WTC11 (cell line): ENCODE measurements at regions not wholly inside any gene's neighbourhood (a gene's known extent, or its start where the extent isn't known, plus 50 kb on each side); places are given as distances from the start of the nearest gene placed in this dataset.

Experiments
- ATAC-seq: fragments of 200-7000 bp; cut with Tn5 transposase; 2 replicates; pipeline ENCODE4 v1.10.0; 2021; ENCODE audit warnings: mild to moderate bottlenecking, moderate library complexity
- CTCF ChIA-PET: fragments of 300-600 bp; sonication (Branson Sonifier 250); formaldehyde crosslinking; loops from one replicate; lab custom pipeline; 2021; ENCODE audit warnings: antibody characterized with exemption; lab: Charles Lee
- POLR2A ChIA-PET: fragments of 350-600 bp; sonication (Branson Sonifier 250); formaldehyde crosslinking; loops from one replicate; lab custom pipeline; 2021; ENCODE audit warnings: antibody characterized with exemption; lab: Charles Lee
- DNase-seq: peaks from one replicate; pipeline ENCODE4 v3.0.0; 2021; ENCODE audit warnings: low spot score
- H3K27ac Mint-ChIP-seq: 2 replicates; pipeline ENCODE4 v1.8.0; 2021; ENCODE audit warnings: mixed read lengths
- H3K27me3 Mint-ChIP-seq: 2 replicates; pipeline ENCODE4 v1.8.0; 2021; ENCODE audit warnings: low read depth, mild to moderate bottlenecking, moderate library complexity, mixed read lengths
- H3K36me3 Mint-ChIP-seq: 2 replicates; pipeline ENCODE4 v1.8.0; 2021; ENCODE audit warnings: mixed read lengths
- H3K4me1 Mint-ChIP-seq: 2 replicates; pipeline ENCODE4 v1.8.0; 2022; ENCODE audit warnings: mixed read lengths
- H3K4me3 Mint-ChIP-seq: 2 replicates; pipeline ENCODE4 v1.8.0; 2021; ENCODE audit warnings: mild to moderate bottlenecking, moderate library complexity, mixed read lengths
- H3K9me3 Mint-ChIP-seq: 2 replicates; pipeline ENCODE4 v1.8.0; 2021; ENCODE audit warnings: mixed read lengths
- ATF2 ChIP-seq: sonication (generic); formaldehyde crosslinking; IDR thresholded peaks from 2 replicates; pipeline ENCODE4 v1.8.1; 2022; ENCODE audit warnings: low read depth, missing genetic modification reagents, borderline replicate concordance
- ATF3 ChIP-seq: sonication (generic); formaldehyde crosslinking; conservative IDR thresholded peaks from 2 replicates; pipeline ENCODE4 v1.8.1; 2022; ENCODE audit warnings: mild to moderate bottlenecking, missing genetic modification reagents
- CDX4 ChIP-seq: fragments of 250-450 bp; sonication (Bioruptor Pico); IDR thresholded peaks from 2 replicates; pipeline ENCODE4 v1.9.0; 2021; ENCODE audit warnings: moderate library complexity, mild to moderate bottlenecking, inconsistent platforms, borderline replicate concordance
- CREM ChIP-seq: sonication (generic); formaldehyde crosslinking; IDR thresholded peaks from 2 replicates; pipeline ENCODE4 v1.8.1; 2022; ENCODE audit warnings: mild to moderate bottlenecking, missing genetic modification reagents, moderate library complexity
- E2F1 ChIP-seq: sonication (generic); formaldehyde crosslinking; IDR thresholded peaks from 2 replicates; pipeline ENCODE4 v1.8.0; 2022; ENCODE audit warnings: mild to moderate bottlenecking, missing genetic modification reagents
- ELF4 ChIP-seq: sonication (generic); formaldehyde crosslinking; IDR thresholded peaks from 2 replicates; pipeline ENCODE4 v1.8.1; 2022; ENCODE audit warnings: low read depth, mild to moderate bottlenecking, moderate library complexity, missing genetic modification reagents
- EMX1 ChIP-seq: fragments of 250-450 bp; sonication (Bioruptor Pico); IDR thresholded peaks from 2 replicates; pipeline ENCODE4 v1.8.0; 2021; ENCODE audit warnings: mild to moderate bottlenecking
- ETV6 ChIP-seq: sonication (generic); formaldehyde crosslinking; IDR thresholded peaks from 2 replicates; pipeline ENCODE4 v1.8.1; 2022; ENCODE audit warnings: mild to moderate bottlenecking, missing genetic modification reagents
- FOXJ3 ChIP-seq: sonication (generic); formaldehyde crosslinking; IDR thresholded peaks from 2 replicates; pipeline ENCODE4 v1.9.0; 2021; ENCODE audit warnings: missing genetic modification reagents, mild to moderate bottlenecking, borderline replicate concordance
- IRF1 ChIP-seq: sonication (generic); formaldehyde crosslinking; IDR thresholded peaks from 2 replicates; pipeline ENCODE4 v1.8.0; 2023; ENCODE audit warnings: missing genetic modification reagents
- JAZF1 ChIP-seq: fragments of 250-450 bp; sonication (Bioruptor Pico); IDR thresholded peaks from 2 replicates; pipeline ENCODE4 v1.9.0; 2021; ENCODE audit warnings: moderate library complexity, mild to moderate bottlenecking, inconsistent platforms
- NFE2L1 ChIP-seq: sonication (generic); formaldehyde crosslinking; IDR thresholded peaks from 2 replicates; pipeline ENCODE4 v1.8.1; 2023; ENCODE audit warnings: missing genetic modification reagents
- NR1H2 ChIP-seq: sonication (generic); formaldehyde crosslinking; IDR thresholded peaks from 2 replicates; pipeline ENCODE4 v1.9.0; 2021; ENCODE audit warnings: mild to moderate bottlenecking, moderate library complexity, missing genetic modification reagents
- PREB ChIP-seq: sonication (generic); formaldehyde crosslinking; IDR thresholded peaks from 2 replicates; pipeline ENCODE4 v1.8.1; 2022; ENCODE audit warnings: mild to moderate bottlenecking, missing genetic modification reagents, moderate library complexity, borderline replicate concordance
- SMAD3 ChIP-seq: sonication (generic); formaldehyde crosslinking; IDR thresholded peaks from 2 replicates; pipeline ENCODE4 v1.8.0; 2022; ENCODE audit warnings: missing genetic modification reagents, mild to moderate bottlenecking, borderline replicate concordance
- SOX15 ChIP-seq: fragments of 250-450 bp; sonication (Bioruptor Pico); IDR thresholded peaks from 2 replicates; pipeline ENCODE4 v1.9.0; 2021; ENCODE audit warnings: mild to moderate bottlenecking
- TEAD4 ChIP-seq: sonication (generic); formaldehyde crosslinking; IDR thresholded peaks from 2 replicates; pipeline ENCODE4 v1.8.0; 2022; ENCODE audit warnings: mild to moderate bottlenecking, missing genetic modification reagents
- USF1 ChIP-seq: sonication (generic); formaldehyde crosslinking; IDR thresholded peaks from 2 replicates; pipeline ENCODE4 v1.8.0; 2022; ENCODE audit warnings: mild to moderate bottlenecking, missing genetic modification reagents
- USF2 ChIP-seq: sonication (generic); formaldehyde crosslinking; IDR thresholded peaks from 2 replicates; pipeline ENCODE4 v1.8.1; 2023; ENCODE audit warnings: mild to moderate bottlenecking, missing genetic modification reagents, moderate library complexity
- ZNF232 ChIP-seq: sonication (generic); formaldehyde crosslinking; IDR thresholded peaks from 2 replicates; pipeline ENCODE4 v1.8.0; 2022; ENCODE audit warnings: mild to moderate bottlenecking, missing genetic modification reagents
- ZNF425 ChIP-seq: fragments of 250-450 bp; sonication (Bioruptor Pico); conservative IDR thresholded peaks from 2 replicates; pipeline ENCODE4 v1.9.0; 2021; ENCODE audit warnings: mild to moderate bottlenecking
- ZNF512 ChIP-seq: sonication (generic); formaldehyde crosslinking; IDR thresholded peaks from 2 replicates; pipeline ENCODE4 v1.8.1; 2022; ENCODE audit warnings: missing genetic modification reagents, borderline replicate concordance

GRCh38 chr7:83702446-83702845 lies 53.5 kb upstream of the SEMA3E start:
- peaks cover 13% of the 10 kb centered on the region for H3K4me1 Mint-ChIP-seq
- POLR2A ChIA-PET: no interaction called here
- H3K4me3 Mint-ChIP-seq: no peak overlapping the region
- no peak overlapping the region for H3K27ac Mint-ChIP-seq
- CTCF ChIA-PET: no interaction called here
- H3K27me3 Mint-ChIP-seq: peaks cover 25% of the 10 kb centered on the region
- no peaks in the 10 kb centered on the region for H3K9me3 Mint-ChIP-seq
- no peak for DNase-seq
- no peaks in the 10 kb centered on the region for H3K36me3 Mint-ChIP-seq
- ATAC-seq: no peak
- TF ChIP-seq ATF2 (CRISPR knock-in tag): no peak
- no peak for TF ChIP-seq ZNF425
- no peak for TF ChIP-seq NFE2L1 (CRISPR knock-in tag)
- TF ChIP-seq E2F1 (CRISPR knock-in tag): no peak
- no peak for TF ChIP-seq ZNF512 (CRISPR knock-in tag)
- TF ChIP-seq ETV6 (CRISPR knock-in tag): no peak
- TF ChIP-seq NR1H2 (CRISPR knock-in tag): no peak
- no peak for TF ChIP-seq SOX15
- TF ChIP-seq TEAD4 (CRISPR knock-in tag): no peak
- no peak for TF ChIP-seq EMX1
- TF ChIP-seq ATF3 (CRISPR knock-in tag): no peak
- TF ChIP-seq FOXJ3 (CRISPR knock-in tag): no peak
- no peak for TF ChIP-seq CREM (CRISPR knock-in tag)
- no peak for TF ChIP-seq JAZF1 (CRISPR knock-in tag)

- ChIA-PET POLR2A (no interaction called here), CTCF (no interaction called here)
- Mint-ChIP-seq H3K27me3 (peaks cover 32% of the 10 kb centered on the region), H3K4me1 (peaks cover 20% of the 10 kb centered on the region), H3K27ac (no peak overlapping the region), H3K9me3 (no peaks in the 10 kb centered on the region), H3K36me3 (no peaks in the 10 kb centered on the region), H3K4me3 (no peak overlapping the region)
- DNase-seq: no peak
- ATAC-seq: no peak
- TF ChIP-seq IRF1 (CRISPR knock-in tag) (no peak), USF2 (CRISPR knock-in tag) (no peak), JAZF1 (CRISPR knock-in tag) (no peak), FOXJ3 (CRISPR knock-in tag) (no peak), NFE2L1 (CRISPR knock-in tag) (no peak), SMAD3 (no peak), CDX4 (CRISPR knock-in tag) (no peak), USF1 (CRISPR knock-in tag) (no peak), ZNF232 (CRISPR knock-in tag) (no peak), PREB (CRISPR knock-in tag) (no peak), ELF4 (CRISPR knock-in tag) (no peak)
Measured at GRCh38 chr7:83701736-83702135, 52.8 kb upstream of the SEMA3E start.
